IMR-90 (cell line): ENCODE measurements at regions not wholly inside any gene's neighbourhood (a gene's known extent, or its start where the extent isn't known, plus 50 kb on each side); places are given as distances from the start of the nearest gene placed in this dataset.

ENCODE experiments used
- ATAC-seq: fragments of 200-7000 bp; cut with Tn5 transposase; 2 replicates; pipeline ENCODE4 v1.9.1; 2020; ENCODE audit warnings: low read depth, mild to moderate bottlenecking, moderate library complexity
- BruUV-seq: library from RNA; stranded (reverse); fragments of 400-500 nt; replicated peaks from 2 replicates; lab custom pipeline; 2021; lab: Mats Ljungman, UMichigan
- CTCF ChIA-PET: fragments of 300-600 bp; formaldehyde crosslinking; extraction: SDS; loops from one replicate; lab custom pipeline; 2021; ENCODE audit warnings: antibody characterized with exemption; lab: Yijun Ruan, JAX
- POLR2A ChIA-PET: fragments of 300-600 bp; sonication (Branson Sonifier 250); formaldehyde crosslinking; loops from one replicate; lab custom pipeline; 2022; ENCODE audit warnings: antibody characterized with exemption; ENCODE audit not compliant: unreplicated experiment; lab: Charles Lee
- DNase-seq: peaks from one replicate; pipeline ENCODE4 v3.0.0; 2013
- H2AFZ ChIP-seq: replicated peaks from 2 replicates; pipeline ENCODE3; 2013; ENCODE audit warnings: low read length, mild to moderate bottlenecking; ENCODE audit not compliant: poor library complexity
- H2AK5ac ChIP-seq: 2 replicates; pipeline ENCODE4 v1.6.1; 2013; ENCODE audit warnings: low read depth, low read length, inconsistent platforms
- H2AK9ac ChIP-seq: replicated peaks from 2 replicates; pipeline ENCODE3; 2013; ENCODE audit warnings: mild to moderate bottlenecking, low read depth, low read length, moderate library complexity; ENCODE audit not compliant: poor library complexity
- H2BK120ac ChIP-seq: 2 replicates; pipeline ENCODE4 v1.6.1; 2013; ENCODE audit warnings: low read depth, low read length, inconsistent platforms
- H2BK15ac ChIP-seq: 3 replicates; pipeline ENCODE4 v1.6.1; 2013; ENCODE audit warnings: low read depth, low read length, inconsistent platforms
- H2BK20ac ChIP-seq: 2 replicates; pipeline ENCODE4 v1.6.1; 2013; ENCODE audit warnings: low read depth, mild to moderate bottlenecking, inconsistent platforms, low read length, moderate library complexity
- H2BK5ac ChIP-seq: 2 replicates; pipeline ENCODE4 v1.6.1; 2013; ENCODE audit warnings: mild to moderate bottlenecking, low read depth, low read length, inconsistent platforms; ENCODE audit not compliant: poor library complexity, severe bottlenecking
- H3K14ac ChIP-seq: replicated peaks from 2 replicates; pipeline ENCODE4 v1.6.1; 2013; ENCODE audit warnings: low read depth, low read length, inconsistent platforms
- H3K18ac ChIP-seq: 2 replicates; pipeline ENCODE4 v1.6.1; 2013; ENCODE audit warnings: low read depth, low read length, control low read depth
- H3K23ac ChIP-seq: 2 replicates; pipeline ENCODE4 v1.6.1; 2013; ENCODE audit warnings: low read depth, low read length, inconsistent platforms
- H3K27ac ChIP-seq: 2 replicates; pipeline ENCODE4 v1.5.1; 2013; ENCODE audit warnings: mild to moderate bottlenecking, control low read depth, low read length; ENCODE audit not compliant: insufficient read depth
- H3K27me3 ChIP-seq: 2 replicates; pipeline ENCODE4 v1.6.1; 2013; ENCODE audit warnings: low read length; ENCODE audit not compliant: control insufficient read depth, insufficient read depth
- H3K36me3 ChIP-seq: 2 replicates; pipeline ENCODE4 v1.6.1; 2013; ENCODE audit warnings: low read length, mixed read lengths; ENCODE audit not compliant: control insufficient read depth, insufficient read depth
- H3K4ac ChIP-seq: 2 replicates; pipeline ENCODE4 v1.6.1; 2013; ENCODE audit warnings: low read depth, low read length, inconsistent platforms
- H3K4me1 ChIP-seq: 2 replicates; pipeline ENCODE4 v1.6.1; 2013; ENCODE audit warnings: low read length, mixed read lengths; ENCODE audit not compliant: control insufficient read depth, insufficient read depth
- H3K4me2 ChIP-seq: 2 replicates; pipeline ENCODE4 v1.6.1; 2013; ENCODE audit warnings: low read depth, mild to moderate bottlenecking, control low read depth, low read length, moderate library complexity
- H3K4me3 ChIP-seq: 2 replicates; pipeline ENCODE4 v1.5.1; 2013; ENCODE audit warnings: low read depth, mild to moderate bottlenecking, control low read depth, low read length, moderate library complexity; ENCODE audit not compliant: insufficient read depth
- H3K56ac ChIP-seq: 2 replicates; pipeline ENCODE4 v1.6.1; 2013; ENCODE audit warnings: low read length, inconsistent platforms; ENCODE audit not compliant: insufficient read depth; ENCODE audit errors: extremely low read depth
- H3K79me1 ChIP-seq, 2 experiments: 2 replicates each; pipeline ENCODE4 v1.6.1; 2013; ENCODE audit warnings: low read length in 2 of 2, inconsistent platforms in 1 of 2, low read depth in 1 of 2
- H3K9ac ChIP-seq: 2 replicates; pipeline ENCODE4 v1.6.1; 2013; ENCODE audit warnings: low read depth, low read length, control low read depth
- H3K9me1 ChIP-seq: 2 replicates; pipeline ENCODE4 v1.6.1; 2013; ENCODE audit warnings: low read length, inconsistent platforms; ENCODE audit not compliant: insufficient read depth
- H3K9me3 ChIP-seq: 2 replicates; pipeline ENCODE4 v1.6.1; 2013; ENCODE audit warnings: low read length; ENCODE audit not compliant: control insufficient read depth, insufficient read depth
- H4K20me1 ChIP-seq: 2 replicates; pipeline ENCODE4 v1.6.1; 2013; ENCODE audit warnings: low read length, inconsistent platforms; ENCODE audit not compliant: insufficient read depth
- H4K5ac ChIP-seq: 2 replicates; pipeline ENCODE4 v1.6.1; 2013; ENCODE audit warnings: mild to moderate bottlenecking, low read depth, low read length, control low read depth
- H4K8ac ChIP-seq, 2 experiments: 2 replicates each; pipeline ENCODE4 v1.6.1; 2013; ENCODE audit warnings: low read depth in 2 of 2, low read length in 2 of 2, control low read depth in 1 of 2, inconsistent platforms in 1 of 2
- H4K91ac ChIP-seq: 2 replicates; pipeline ENCODE4 v1.6.1; 2013; ENCODE audit warnings: low read depth, low read length, inconsistent platforms; ENCODE audit not compliant: insufficient read depth
- BHLHE40 ChIP-seq: fragments of 150-350 bp; IDR thresholded peaks from 2 replicates; pipeline ENCODE4 v1.6.1; 2016; ENCODE audit warnings: mild to moderate bottlenecking, low read depth, low read length
- CTCF ChIP-seq: conservative IDR thresholded peaks from 2 replicates; pipeline ENCODE4 v1.5.1; 2012; ENCODE audit warnings: mild to moderate bottlenecking, low read depth, low read length, improper control_type of control experiment
- FOS ChIP-seq: fragments of 150-350 bp; IDR thresholded peaks from 2 replicates; pipeline ENCODE4 v1.6.1; 2016; ENCODE audit warnings: low read depth, low read length
- MAFK ChIP-seq: IDR thresholded peaks from 2 replicates; pipeline ENCODE4 v1.6.1; 2012; ENCODE audit warnings: low read depth, low read length, improper control_type of control experiment
- RAD21 ChIP-seq: IDR thresholded peaks from 2 replicates; pipeline ENCODE4 v1.6.1; 2012; ENCODE audit warnings: low read length, improper control_type of control experiment
- WGBS, 2 experiments: methylation state at CpG; one replicate each; pipeline versions ENCODE4 v1.1.5 to v1.1.7; 2013; ENCODE audit warnings: missing lambda C conversion rate in 2 of 2; ENCODE audit not compliant: insufficient read length in 1 of 2; ENCODE audit errors: extremely low coverage in 2 of 2; 5-methylcytosine and 5-hydroxymethylcytosine counted together
- dilution Hi-C: fragments of 300-500 bp; cut with HindIII; formaldehyde crosslinking; loops from one replicate; pipeline ENCODE4 v1.14.3; 2018; ENCODE audit warnings: low sequenced_read_pairs; ENCODE audit not compliant: unreplicated experiment
- in situ Hi-C: fragments of 300-500 bp; cut with MboI; formaldehyde crosslinking; loops from 3 replicates; pipeline ENCODE4 v1.14.3; 2019; ENCODE audit warnings: low sequenced_read_pairs, inconsistent platforms, mixed read lengths
- intact Hi-C: fragments of 100-400 bp; cut with micrococcal nuclease; formaldehyde crosslinking; loops from 2 replicates; pipeline ENCODE4 v1.10.0; 2022
- TF ChIP-seq, protein P1 (sequence below): fragments of 150-350 bp; IDR thresholded peaks from 2 replicates; pipeline ENCODE4 v1.6.1; 2017; ENCODE audit warnings: mild to moderate bottlenecking, antibody characterized with exemption, low read length, low read depth

DNA sequence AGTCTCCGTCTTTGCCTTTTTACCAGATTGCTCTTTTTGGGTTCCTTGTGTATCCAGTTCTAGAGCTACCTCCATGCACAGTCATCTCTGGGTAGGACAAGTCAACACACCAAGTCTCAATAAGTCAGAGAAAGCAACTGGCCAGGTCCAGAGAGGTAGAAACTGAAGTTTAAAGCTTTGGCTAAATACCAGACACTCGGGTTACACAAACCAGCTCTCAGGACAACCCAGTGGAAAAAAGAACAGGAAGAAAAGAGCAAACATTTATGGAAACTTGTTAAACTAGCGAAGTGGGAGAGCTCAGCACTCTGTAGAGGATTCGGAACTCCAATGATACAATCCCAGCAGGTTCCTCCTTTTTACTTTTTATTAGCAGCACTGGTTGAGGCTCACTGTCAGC is 291.0 kb upstream of the CPEB2 start:
- in situ Hi-C loops (no loop called here), dilution Hi-C loops (no loop called here), intact Hi-C loops (no loop called here)
- CTCF ChIA-PET = no interaction called here
- TF ChIP-seq FOS = no peak
- no peak for TF ChIP-seq MAFK
- no peak for TF ChIP-seq CTCF
- TF ChIP-seq, protein P1, sequence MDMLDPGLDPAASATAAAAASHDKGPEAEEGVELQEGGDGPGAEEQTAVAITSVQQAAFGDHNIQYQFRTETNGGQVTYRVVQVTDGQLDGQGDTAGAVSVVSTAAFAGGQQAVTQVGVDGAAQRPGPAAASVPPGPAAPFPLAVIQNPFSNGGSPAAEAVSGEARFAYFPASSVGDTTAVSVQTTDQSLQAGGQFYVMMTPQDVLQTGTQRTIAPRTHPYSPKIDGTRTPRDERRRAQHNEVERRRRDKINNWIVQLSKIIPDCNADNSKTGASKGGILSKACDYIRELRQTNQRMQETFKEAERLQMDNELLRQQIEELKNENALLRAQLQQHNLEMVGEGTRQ = no peak
- no peak for TF ChIP-seq RAD21
- TF ChIP-seq BHLHE40 = no peak
- H4K20me1 ChIP-seq = no peaks in the 10 kb centered on the region
- H3K56ac ChIP-seq = no peak overlapping the region
- H3K9me3 ChIP-seq = no peaks in the 10 kb centered on the region
- no peak overlapping the region for H2AK9ac ChIP-seq
- H3K4me2 ChIP-seq = no peak overlapping the region
- H4K8ac ChIP-seq = no peak overlapping the region
- H2BK15ac ChIP-seq = no peak overlapping the region
- H3K36me3 ChIP-seq = no peaks in the 10 kb centered on the region
- H3K18ac ChIP-seq = no peak overlapping the region
- no peaks in the 10 kb centered on the region for H3K9me1 ChIP-seq
- H2BK20ac ChIP-seq = no peak overlapping the region
- DNase-seq = no peak
- H2AK5ac ChIP-seq = no peak overlapping the region
- no peak overlapping the region for H3K23ac ChIP-seq
- no peak overlapping the region for H3K27ac ChIP-seq
- no peak overlapping the region for H3K9ac ChIP-seq
- no TSS peak for BruUV-seq
- H4K5ac ChIP-seq = no peak overlapping the region
- H3K14ac ChIP-seq = no peak overlapping the region
- POLR2A ChIA-PET = no interaction called here
- no peaks in the 10 kb centered on the region for H3K27me3 ChIP-seq
- H2BK5ac ChIP-seq = no peak overlapping the region
- H3K4me3 ChIP-seq = no peak overlapping the region
- WGBS, 2 experiments = no CpG with 5 or more reads among the region's 4 CpGs
- H2AFZ ChIP-seq = no peak overlapping the region
- H3K4me1 ChIP-seq = no peaks in the 10 kb centered on the region
- H3K79me1 ChIP-seq = no peaks in the 10 kb centered on the region
- no peak overlapping the region for H4K91ac ChIP-seq
- H3K4ac ChIP-seq = no peak overlapping the region
- H2BK120ac ChIP-seq = no peak overlapping the region
- ATAC-seq = no peak
